B cell (primary cell): ENCODE measurements at regions not wholly inside any gene's neighbourhood (a gene's known extent, or its start where the extent isn't known, plus 50 kb on each side); places are given as distances from the start of the nearest gene placed in this dataset.

Source experiments
- ATAC-seq: fragments of 200-7000 bp; cut with Tn5 transposase; one replicate; pipeline ENCODE4 v1.10.0; 2021; ENCODE audit warnings: low read depth, mild to moderate bottlenecking, moderate number of reproducible peaks, moderate library complexity
- CTCF ChIA-PET: fragments of 350-600 bp; sonication (Branson Sonifier 250); formaldehyde crosslinking; loops from one replicate; lab custom pipeline; 2021; ENCODE audit warnings: antibody characterized with exemption, inconsistent platforms; lab: Charles Lee
- POLR2A ChIA-PET: fragments of 350-600 bp; sonication (Branson Sonifier 250); formaldehyde crosslinking; loops from one replicate; lab custom pipeline; 2021; ENCODE audit warnings: antibody characterized with exemption; lab: Charles Lee
- DNase-seq: peaks from one replicate; pipeline ENCODE4 v3.0.0; 2013
- H2AFZ ChIP-seq: 2 replicates; pipeline ENCODE4 v1.6.1; 2012; ENCODE audit warnings: mild to moderate bottlenecking, low read depth, low read length; ENCODE audit not compliant: insufficient read depth, poor library complexity, severe bottlenecking
- H3K27ac ChIP-seq, 2 donors: 1 replicate in 1 of 2; 2 replicates in 1 of 2; pipeline ENCODE4 v1.5.1; 2012 to 2013; ENCODE audit warnings: low read length in 2 of 2, mild to moderate bottlenecking in 2 of 2, moderate library complexity in 1 of 2
- H3K27me3 ChIP-seq, 4 experiments: fragments of 200-600 bp in 1 of 4; sonication (generic) in 1 of 4; replicated peaks in 1 of 4; 1 replicate in 2 of 4; 2 replicates in 2 of 4; pipeline versions ENCODE4 v1.6.1 to v1.7.0; 2013 to 2016; ENCODE audit warnings: low read length in 3 of 4, mild to moderate bottlenecking in 2 of 4, mixed read lengths in 1 of 4, moderate library complexity in 1 of 4; ENCODE audit not compliant: insufficient read depth in 4 of 4, control insufficient read depth in 3 of 4; ENCODE audit errors: control extremely low read depth in 1 of 4
- H3K36me3 ChIP-seq, 2 experiments: replicated peaks in 1 of 2; 1 replicate in 1 of 2; 2 replicates in 1 of 2; pipeline versions ENCODE4 v1.6.1 to v1.7.1; 2013; ENCODE audit warnings: low read length in 1 of 2; ENCODE audit not compliant: insufficient read depth in 2 of 2, control insufficient read depth in 1 of 2; ENCODE audit errors: control extremely low read depth in 1 of 2, extremely low read depth in 1 of 2
- H3K4me1 ChIP-seq, 2 donors: fragments of 200-600 bp in 1 of 2; sonication (generic) in 1 of 2; 1 replicate in 1 of 2; 2 replicates in 1 of 2; pipeline versions ENCODE4 v1.5.1 to v1.6.1; 2013 to 2017; ENCODE audit warnings: low read length in 2 of 2; ENCODE audit not compliant: control insufficient read depth in 2 of 2, insufficient read depth in 2 of 2
- H3K4me2 ChIP-seq: replicated peaks from 2 replicates; pipeline ENCODE3; 2012; ENCODE audit warnings: mild to moderate bottlenecking, low read depth, low read length; ENCODE audit not compliant: poor library complexity, severe bottlenecking
- H3K4me3 ChIP-seq, 5 experiments: fragments of 200-600 bp in 1 of 5; sonication (generic) in 1 of 5; 1 replicate in 3 of 5; 2 replicates in 2 of 5; pipeline versions ENCODE4 v1.5.1 to v1.7.0; 2011 to 2016; ENCODE audit warnings: low read length in 4 of 5, mild to moderate bottlenecking in 4 of 5, low read depth in 2 of 5, control low read depth in 1 of 5, moderate library complexity in 1 of 5; ENCODE audit not compliant: insufficient read depth in 1 of 5; ENCODE audit errors: control extremely low read depth in 1 of 5, extremely low read depth in 1 of 5
- H3K79me2 ChIP-seq: fragments of 200-600 bp; sonication (generic); one replicate; pipeline ENCODE4 v1.6.0; 2016; ENCODE audit warnings: low read length; ENCODE audit not compliant: control insufficient read depth, insufficient read depth
- H3K9ac ChIP-seq: fragments of 200-600 bp; sonication (generic); 2 replicates; pipeline ENCODE4 v1.6.1; 2017; ENCODE audit warnings: mild to moderate bottlenecking, low read length, moderate library complexity
- H3K9me3 ChIP-seq, 3 donors: one replicate each; pipeline versions ENCODE4 v1.6.1 to v1.7.1; 2013; ENCODE audit warnings: low read length in 2 of 3; ENCODE audit not compliant: control insufficient read depth in 2 of 3, insufficient read depth in 1 of 3; ENCODE audit errors: control extremely low read depth in 1 of 3
- H4K20me1 ChIP-seq: 2 replicates; pipeline ENCODE4 v1.6.0; 2012; ENCODE audit warnings: mild to moderate bottlenecking, low read length; ENCODE audit not compliant: insufficient read depth, control insufficient read depth, poor library complexity, severe bottlenecking
- H3K27ac Mint-ChIP-seq: one replicate; pipeline ENCODE4 v1.8.0; 2021; ENCODE audit warnings: mixed read lengths
- H3K27me3 Mint-ChIP-seq: one replicate; pipeline ENCODE4 v1.8.0; 2021; ENCODE audit warnings: mixed read lengths
- H3K4me1 Mint-ChIP-seq: one replicate; pipeline ENCODE4 v1.8.0; 2021; ENCODE audit warnings: mixed read lengths
- H3K4me3 Mint-ChIP-seq: one replicate; pipeline ENCODE4 v1.8.0; 2021; ENCODE audit warnings: mixed read lengths
- H3K9me3 Mint-ChIP-seq: one replicate; pipeline ENCODE4 v1.8.0; 2022; ENCODE audit warnings: mixed read lengths; ENCODE audit not compliant: insufficient read depth
- EZH2 ChIP-seq: IDR thresholded peaks from 2 replicates; pipeline ENCODE4 v1.6.1; 2012; ENCODE audit warnings: borderline replicate concordance, low read depth, mild to moderate bottlenecking, moderate library complexity, low read length; ENCODE audit not compliant: insufficient read depth, poor library complexity, severe bottlenecking
- WGBS: methylation state at CpG from one replicate; pipeline ENCODE4 v1.1.5; 2013; ENCODE audit warnings: missing lambda C conversion rate; ENCODE audit not compliant: insufficient coverage; 5-methylcytosine and 5-hydroxymethylcytosine counted together
- intact Hi-C: fragments of 100-400 bp; cut with micrococcal nuclease; formaldehyde crosslinking; loops from one replicate; pipeline ENCODE4 v1.10.0; 2022
- TF ChIP-seq, protein P1 (sequence below): fragments of 200-600 bp; IDR thresholded peaks from one replicate; pipeline ENCODE4 v1.8.0; 2022; ENCODE audit warnings: antibody characterized with exemption, mild to moderate bottlenecking

DNA sequence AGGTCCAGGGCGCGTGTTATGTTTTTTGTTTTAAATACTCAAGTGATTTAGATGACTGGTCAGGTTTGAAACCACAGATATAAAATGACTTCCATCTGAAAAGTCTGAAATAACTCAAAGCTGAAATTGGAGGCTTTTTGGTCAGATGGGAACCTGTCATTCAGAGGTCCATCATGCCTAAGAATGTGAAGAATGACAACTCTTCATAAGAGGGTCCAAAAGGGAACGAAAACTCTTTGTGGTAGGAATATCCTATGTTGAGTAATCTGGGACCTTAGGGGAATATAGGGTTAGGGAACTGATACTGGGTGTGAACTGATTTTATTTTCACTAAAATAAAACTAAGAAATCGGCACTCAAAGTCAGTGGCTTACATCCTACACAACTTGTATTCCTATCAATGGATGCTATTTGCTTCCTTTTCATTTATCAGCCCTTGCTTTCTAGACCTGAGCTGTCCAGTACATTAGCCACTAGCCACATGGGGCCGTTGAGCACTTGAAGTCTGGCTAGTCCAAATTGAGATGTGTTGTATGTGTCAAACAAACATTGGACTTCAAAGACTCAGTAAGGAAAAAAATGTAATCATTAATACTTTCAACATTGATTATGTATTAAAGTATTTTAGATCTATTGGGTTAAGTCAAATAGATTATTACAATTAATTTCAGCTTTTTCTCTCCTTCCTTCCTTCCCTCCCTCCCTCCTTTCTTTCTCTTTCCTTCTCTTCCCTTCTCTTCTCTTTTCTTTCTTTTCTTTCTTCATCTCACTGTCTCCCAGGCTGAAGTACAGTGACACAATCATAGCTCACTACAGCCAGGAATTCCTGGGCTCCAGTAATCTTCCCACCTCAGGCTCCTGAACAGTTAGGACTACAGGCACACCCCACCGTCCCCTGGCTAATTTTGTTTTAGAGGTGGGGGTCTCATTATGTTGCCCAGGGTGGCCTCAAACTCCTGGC, 56.5 kb upstream of the KDM7A start:
- Histone ChIP-seq H3K79me2 (no peaks in the 10 kb centered on the region), H3K9me3 (no peaks in the 10 kb centered on the region), H3K27me3 (no peaks in the 10 kb centered on the region), H3K9ac (peak overlapping the region; percentile 27), H3K27ac (peak overlapping the region; percentile 71 to 93), H3K36me3 (no peaks in the 10 kb centered on the region), H2AFZ (peak overlapping the region; percentile 23), H4K20me1 (no peaks in the 10 kb centered on the region), H3K4me1 (peaks cover 37 to 55% of the 10 kb centered on the region in 2 donors), H3K4me2 (peak overlapping the region; percentile 97), H3K4me3 (peak overlapping the region in 2 of 5 experiments; percentile 15 to 80)
- TF ChIP-seq EZH2 = no peak
- TF ChIP-seq, protein P1, sequence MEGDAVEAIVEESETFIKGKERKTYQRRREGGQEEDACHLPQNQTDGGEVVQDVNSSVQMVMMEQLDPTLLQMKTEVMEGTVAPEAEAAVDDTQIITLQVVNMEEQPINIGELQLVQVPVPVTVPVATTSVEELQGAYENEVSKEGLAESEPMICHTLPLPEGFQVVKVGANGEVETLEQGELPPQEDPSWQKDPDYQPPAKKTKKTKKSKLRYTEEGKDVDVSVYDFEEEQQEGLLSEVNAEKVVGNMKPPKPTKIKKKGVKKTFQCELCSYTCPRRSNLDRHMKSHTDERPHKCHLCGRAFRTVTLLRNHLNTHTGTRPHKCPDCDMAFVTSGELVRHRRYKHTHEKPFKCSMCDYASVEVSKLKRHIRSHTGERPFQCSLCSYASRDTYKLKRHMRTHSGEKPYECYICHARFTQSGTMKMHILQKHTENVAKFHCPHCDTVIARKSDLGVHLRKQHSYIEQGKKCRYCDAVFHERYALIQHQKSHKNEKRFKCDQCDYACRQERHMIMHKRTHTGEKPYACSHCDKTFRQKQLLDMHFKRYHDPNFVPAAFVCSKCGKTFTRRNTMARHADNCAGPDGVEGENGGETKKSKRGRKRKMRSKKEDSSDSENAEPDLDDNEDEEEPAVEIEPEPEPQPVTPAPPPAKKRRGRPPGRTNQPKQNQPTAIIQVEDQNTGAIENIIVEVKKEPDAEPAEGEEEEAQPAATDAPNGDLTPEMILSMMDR = no peak
- POLR2A ChIA-PET = interaction anchor here (0.6 to 5.8 kb wide), 3 partner anchors 12 to 57 kb away, joined by 5 to 116 read pairs (median 65); partner anchors contain the start of gene KDM7A
- Mint-ChIP-seq H3K27me3 (no peaks in the 10 kb centered on the region), H3K27ac (peak overlapping the region; percentile 99), H3K4me1 (peaks cover 47% of the 10 kb centered on the region), H3K4me3 (peak overlapping the region; percentile 68), H3K9me3 (no peaks in the 10 kb centered on the region)
- ATAC-seq (no peak), DNase-seq (peak; percentile 64)
- CTCF ChIA-PET = interaction anchor here (0.6 to 1.1 kb wide), 4 partner anchors 11 to 59 kb away, joined by 3 to 6 read pairs (median 3); no protein-coding TSS in a partner anchor
- intact Hi-C loops = loop anchor here (5.0 to 10.0 kb wide), 5 partner anchors 162 to 891 kb away; partner anchors contain the start of genes FMC1, HIPK2, MKRN1 and MRPS33
- WGBS = no CpG with 5 or more reads among the region's 6 CpGs
